Body of pancreas (tissue), 4 donors: ENCODE measurements at regions not wholly inside any gene's neighbourhood (a gene's known extent, or its start where the extent isn't known, plus 50 kb on each side); places are given as distances from the start of the nearest gene placed in this dataset.

Source experiments
- ATAC-seq: fragments of 150-250 bp; one replicate; pipeline ENCODE4 v1.9.1; 2016
- DNase-seq, 4 donors: peaks; one replicate each; pipeline ENCODE4 v3.0.0-alpha.2; 2019
- H3K27ac ChIP-seq, 4 donors: fragments of 200-600 bp; sonication (generic); 1 replicate in 3 of 4; 2 replicates in 1 of 4; pipeline versions ENCODE4 v1.5.1 to v1.6.1; 2016 to 2019; ENCODE audit warnings: mild to moderate bottlenecking in 1 of 4, mixed read lengths in 1 of 4, moderate library complexity in 1 of 4
- H3K27me3 ChIP-seq, 2 donors: fragments of 200-600 bp; sonication (generic); one replicate each; pipeline ENCODE4 v1.6.0; 2016; ENCODE audit warnings: mild to moderate bottlenecking in 1 of 2
- H3K36me3 ChIP-seq, 2 donors: fragments of 200-600 bp; sonication (generic); replicated peaks in 1 of 2; 2 replicates each; pipeline ENCODE4 v1.5.1; 2016; ENCODE audit warnings: low read depth in 2 of 2; ENCODE audit not compliant: insufficient read depth in 1 of 2
- H3K4me1 ChIP-seq: fragments of 200-600 bp; sonication (generic); one replicate; pipeline ENCODE4 v1.6.0; 2016
- H3K4me3 ChIP-seq, 2 donors: fragments of 200-600 bp; sonication (generic); 1 replicate in 1 of 2; 2 replicates in 1 of 2; pipeline ENCODE4 v1.5.1; 2016 to 2019
- H3K9me3 ChIP-seq, 3 donors: fragments of 200-600 bp; sonication (generic); 1 replicate in 2 of 3; 2 replicates in 1 of 3; pipeline ENCODE4 v1.5.1; 2016
- CTCF ChIP-seq, 7 experiments: fragments of 450-650 bp in 4 of 7; fragments of 200-600 bp in 3 of 7; sonication (generic) in 3 of 7; IDR thresholded peaks; one replicate each; pipeline ENCODE4 v1.5.1; 2016 to 2019; ENCODE audit warnings: antibody characterized with exemption in 7 of 7
- POLR2A ChIP-seq, 3 donors: fragments of 450-650 bp; IDR thresholded peaks; one replicate each; pipeline ENCODE4 v1.6.1; 2016; ENCODE audit warnings: antibody characterized with exemption in 3 of 3, mild to moderate bottlenecking in 2 of 3
- WGBS, 2 donors: methylation state at CpG; one replicate each; pipeline ENCODE4 v1.1.5; 2017; 5-methylcytosine and 5-hydroxymethylcytosine counted together
- intact Hi-C: fragments of 100-400 bp; cut with DNase I; formaldehyde crosslinking; loops from one replicate; pipeline ENCODE4 v1.15.1; 2023

DNA sequence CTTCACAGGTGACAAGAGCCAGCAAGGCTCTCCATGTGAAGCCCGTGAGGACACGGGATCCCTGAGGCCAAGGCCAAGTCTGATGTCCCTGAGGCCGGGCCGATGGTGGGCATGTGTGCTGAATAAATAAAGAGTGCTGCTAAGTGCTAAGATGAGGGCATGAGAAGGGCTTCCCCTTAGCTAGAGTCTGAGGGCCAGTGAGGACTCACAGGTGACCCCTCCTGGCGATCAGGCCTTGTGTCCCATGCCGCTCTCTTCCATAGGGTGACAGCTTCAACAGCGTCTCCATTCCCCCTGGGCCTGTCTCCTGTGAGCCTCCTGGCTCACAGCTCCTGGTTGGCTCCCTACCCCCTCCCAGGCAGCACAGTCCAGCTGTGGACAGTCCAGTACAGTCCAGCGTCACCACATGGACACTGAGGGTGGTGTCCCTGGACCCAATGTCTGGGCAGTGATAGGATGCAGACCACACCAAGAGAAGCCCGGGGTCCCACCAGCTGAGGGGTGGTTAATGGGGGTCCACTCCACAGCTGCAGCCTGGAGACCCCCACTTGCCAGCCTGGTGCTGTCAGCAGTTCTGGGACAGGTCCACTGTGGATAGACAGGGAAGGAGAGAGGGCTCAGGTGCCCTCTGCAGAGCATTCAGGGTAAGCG, 1033.2 kb downstream of the TBC1D22A start:
- no peak overlapping the region for H3K4me3 ChIP-seq
- intact Hi-C loops, result no loop called here
- TF ChIP-seq CTCF (IDR thresholded peaks at IDR 0.05) (no peak), POLR2A (IDR thresholded peaks at IDR 0.05) (no peak)
- no peak overlapping the region for H3K27ac ChIP-seq
- H3K27me3 ChIP-seq, result no peaks in the 10 kb centered on the region
- ATAC-seq (no peak), DNase-seq (no peak)
- 52 to 72% methylated on average over 3 to 10 of the region's 10 CpGs for WGBS, 2 donors
- H3K9me3 ChIP-seq, result no peaks in the 10 kb centered on the region
- no peaks in the 10 kb centered on the region for H3K36me3 ChIP-seq
- H3K4me1 ChIP-seq, result no peaks in the 10 kb centered on the region

- 63 to 66% methylated on average over 5 to 10 of the region's 10 CpGs for WGBS, 2 donors
- Histone ChIP-seq H3K27me3 (no peaks in the 10 kb centered on the region), H3K27ac (no peak overlapping the region), H3K4me3 (no peak overlapping the region), H3K9me3 (no peaks in the 10 kb centered on the region), H3K4me1 (no peaks in the 10 kb centered on the region), H3K36me3 (no peaks in the 10 kb centered on the region)
- ATAC-seq, result no peak
- TF ChIP-seq POLR2A (IDR thresholded peaks at IDR 0.05) (no peak), CTCF (IDR thresholded peaks at IDR 0.05) (no peak)
- intact Hi-C loops, result no loop called here
- no peak for DNase-seq
Measured at GRCh38 chr22:47794851-47795250, 1032.4 kb downstream of the TBC1D22A start.

GRCh38 chr22:47793304-47794101, 1031.1 kb downstream of the TBC1D22A start:
- H3K9me3 ChIP-seq, result no peaks in the 10 kb centered on the region
- ATAC-seq (no peak), DNase-seq (no peak)
- H3K27ac ChIP-seq, result no peak overlapping the region
- intact Hi-C loops, result no loop called here
- H3K4me3 ChIP-seq, result no peak overlapping the region
- no peak for TF ChIP-seq CTCF (IDR thresholded peaks at IDR 0.05)
- TF ChIP-seq POLR2A (IDR thresholded peaks at IDR 0.05), result no peak
- H3K36me3 ChIP-seq, result no peaks in the 10 kb centered on the region
- no peaks in the 10 kb centered on the region for H3K27me3 ChIP-seq
- no peaks in the 10 kb centered on the region for H3K4me1 ChIP-seq
- 45 to 49% methylated on average over 10 to 20 of the region's 20 CpGs for WGBS, 2 donors

- no peak for TF ChIP-seq POLR2A (IDR thresholded peaks at IDR 0.05)
- no peak for TF ChIP-seq CTCF (IDR thresholded peaks at IDR 0.05)
- DNase-seq, result no peak
Measured at GRCh38 chr22:47789171-47789570, 1026.7 kb downstream of the TBC1D22A start.

More at GRCh38 chr22:47789171-47789570, 1026.7 kb downstream of the TBC1D22A start:
- peaks cover 0 to 4% of the 10 kb centered on the region in 2 donors for H3K27me3 ChIP-seq
- H3K27ac ChIP-seq, result no peak overlapping the region
- 44 to 48% methylated on average over 3 of the region's 3 CpGs for WGBS, 2 donors
- H3K36me3 ChIP-seq, result no peaks in the 10 kb centered on the region
- no peaks in the 10 kb centered on the region for H3K4me1 ChIP-seq
- intact Hi-C loops, result no loop called here
- no peak overlapping the region for H3K4me3 ChIP-seq
- ATAC-seq, result no peak
- peaks cover 0 to 8% (median 0%) of the 10 kb centered on the region in 3 donors for H3K9me3 ChIP-seq
